GM21717 (cell line): ENCODE measurements at regions not wholly inside any gene's neighbourhood (a gene's known extent, or its start where the extent isn't known, plus 50 kb on each side); places are given as distances from the start of the nearest gene placed in this dataset.

Source experiments
- ATAC-seq: cut with Tn5 transposase; IDR thresholded peaks from one replicate; pipeline ENCODE4 v1.9.1; 2021; ENCODE audit warnings: mild to moderate bottlenecking, moderate library complexity; ENCODE audit not compliant: unreplicated experiment

GRCh38 chr2:163859951-163860350 lies 124.1 kb upstream of the FIGN start:
- ATAC-seq: no peak

GRCh38 chr2:163856941-163857340 lies 121.1 kb upstream of the FIGN start:
- no peak for ATAC-seq

DNA sequence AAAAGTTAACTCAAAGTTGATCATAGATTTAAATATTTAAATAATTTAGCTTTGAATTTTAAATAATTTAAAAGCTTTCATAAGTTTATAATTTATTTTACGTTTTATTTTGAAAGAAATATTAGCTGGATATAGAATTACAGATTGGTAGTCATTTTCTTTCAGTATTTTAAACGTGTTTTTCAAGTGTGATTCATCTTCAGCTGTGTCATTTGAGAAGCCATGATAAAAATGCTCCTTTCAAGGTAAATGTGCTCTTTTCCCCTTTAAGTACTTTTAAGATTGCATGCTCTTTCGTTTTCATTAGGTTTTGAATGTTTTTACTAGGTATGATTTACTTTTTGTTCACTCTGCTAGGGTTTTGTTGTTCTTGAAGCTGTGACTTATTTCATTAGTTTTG lies 116.8 kb upstream of the FIGN start:
- ATAC-seq: no peak

- ATAC-seq: no peak
Measured at GRCh38 chr2:163849756-163850435, 114.1 kb upstream of the FIGN start.

DNA sequence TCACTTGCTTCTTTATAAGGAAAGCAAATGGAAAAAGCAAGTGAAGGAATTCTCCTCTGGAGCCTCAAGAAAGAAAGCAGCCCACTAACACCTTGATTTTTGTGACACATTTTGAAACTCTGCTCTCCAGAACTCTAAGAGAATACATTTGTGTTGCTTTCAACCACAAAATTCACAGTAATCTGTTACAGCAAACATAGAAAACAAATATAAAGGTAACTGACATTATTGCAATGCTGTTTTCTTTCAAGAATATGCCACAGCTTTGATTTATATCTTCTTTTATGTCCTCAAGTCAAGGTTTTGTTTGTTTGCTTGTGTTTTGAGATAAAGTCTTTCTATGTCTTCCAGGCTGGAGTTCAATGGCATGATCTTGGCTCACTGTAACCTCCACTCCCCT lies 103.1 kb upstream of the FIGN start:
- no peak for ATAC-seq

DNA sequence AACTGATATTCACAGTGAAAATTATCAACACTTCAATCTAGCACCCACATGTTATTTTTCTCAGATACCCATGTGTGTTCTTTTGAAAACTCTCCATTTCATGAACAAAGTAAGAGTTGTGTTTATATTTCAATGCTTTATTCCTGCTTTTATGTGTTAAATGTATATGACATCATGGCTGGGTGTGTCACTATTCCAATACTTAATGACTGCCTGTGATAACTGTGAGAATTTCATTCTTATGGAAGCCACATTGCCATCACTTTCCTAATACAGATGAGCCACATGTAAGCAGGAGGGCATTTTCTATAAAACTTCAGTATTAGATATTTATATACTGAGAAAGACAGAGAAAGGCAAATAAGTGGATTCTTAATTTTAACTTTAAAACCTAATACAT lies 100.4 kb upstream of the FIGN start:
- no peak for ATAC-seq

- ATAC-seq: no peak
Measured at GRCh38 chr2:163834841-163835240, 99.0 kb upstream of the FIGN start.

- ATAC-seq: no peak
Measured at GRCh38 chr2:163834221-163834620, 98.4 kb upstream of the FIGN start.

DNA sequence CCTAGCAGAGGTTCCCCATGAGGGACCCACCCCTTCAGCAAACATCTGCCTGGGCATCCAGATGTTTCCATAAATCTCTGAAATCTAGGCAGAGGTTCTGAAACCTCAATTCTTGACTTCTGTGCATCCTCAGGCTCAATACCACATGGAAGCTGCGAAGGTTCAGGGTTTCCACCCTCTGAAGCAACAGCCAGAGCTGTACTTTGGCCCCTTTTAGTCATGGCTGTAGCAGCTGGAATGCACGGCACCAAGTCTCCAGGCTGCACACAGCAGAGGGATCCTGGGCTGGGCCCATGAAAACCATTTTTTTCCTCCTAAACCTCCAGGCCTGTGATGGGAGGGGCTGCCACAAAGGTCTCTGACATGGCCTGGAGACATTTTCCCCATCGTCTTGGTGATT lies 93.0 kb upstream of the FIGN start:
- no peak for ATAC-seq

GRCh38 chr2:163822033-163822432 lies 86.2 kb upstream of the FIGN start:
- no peak for ATAC-seq

GRCh38 chr2:163812926-163813520 lies 77.2 kb upstream of the FIGN start:
- no peak for ATAC-seq

DNA sequence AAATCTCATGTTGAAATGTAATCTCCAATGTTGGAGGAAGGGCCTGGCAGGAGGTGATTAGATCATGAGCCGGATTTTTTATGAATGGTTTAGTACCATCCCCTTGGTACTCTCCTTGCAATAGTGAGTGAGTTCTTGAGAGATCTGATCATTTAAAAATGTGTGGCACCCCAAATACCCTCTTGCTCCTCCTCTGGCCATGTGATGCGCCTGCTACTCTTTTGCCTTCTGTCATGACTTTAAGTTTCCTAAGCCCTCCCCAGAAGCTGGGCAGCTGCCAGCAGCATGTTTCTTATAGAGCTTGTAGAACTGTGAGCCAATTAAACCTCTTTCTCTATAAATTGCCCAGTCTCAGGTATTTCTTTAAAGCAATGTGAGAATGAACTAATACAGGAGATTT lies 72.6 kb upstream of the FIGN start:
- ATAC-seq: no peak

DNA sequence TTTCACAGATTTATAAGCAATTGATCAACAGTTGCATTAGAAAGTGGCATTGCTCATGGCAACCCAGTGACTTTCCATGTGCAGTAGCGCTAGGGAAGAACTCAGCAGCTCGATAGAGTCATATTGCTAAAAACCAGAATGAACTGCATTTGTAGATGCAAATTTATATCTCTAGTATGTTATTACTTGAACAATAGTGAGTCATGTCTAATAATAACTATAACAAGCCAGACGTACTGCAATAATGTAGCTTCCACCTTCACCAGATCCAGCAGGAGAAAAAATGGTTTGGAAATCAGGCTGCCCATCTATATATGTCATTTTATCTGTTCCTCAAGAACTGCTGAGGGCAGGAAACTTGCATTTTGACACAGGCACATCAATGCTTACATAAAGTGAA lies 66.5 kb upstream of the FIGN start:
- no peak for ATAC-seq

DNA sequence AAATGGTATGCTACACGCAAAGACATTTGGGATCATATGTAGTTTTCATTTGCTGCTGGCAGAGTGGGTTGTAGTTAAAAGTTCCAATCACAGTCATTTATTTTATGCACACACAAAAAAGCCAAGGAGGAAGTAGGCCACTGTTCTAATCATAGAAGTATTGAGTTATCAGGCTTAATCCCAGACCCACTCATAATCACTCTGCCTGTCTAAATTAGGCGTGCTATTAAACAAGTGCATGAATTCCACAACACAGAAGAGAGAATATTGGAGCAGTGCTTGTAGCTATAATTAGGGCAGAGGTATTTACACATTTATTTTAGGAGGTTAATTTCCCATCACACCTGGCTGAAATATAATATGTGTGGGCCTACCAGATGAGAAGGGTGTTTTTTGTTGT lies 65.7 kb upstream of the FIGN start:
- ATAC-seq: no peak

DNA sequence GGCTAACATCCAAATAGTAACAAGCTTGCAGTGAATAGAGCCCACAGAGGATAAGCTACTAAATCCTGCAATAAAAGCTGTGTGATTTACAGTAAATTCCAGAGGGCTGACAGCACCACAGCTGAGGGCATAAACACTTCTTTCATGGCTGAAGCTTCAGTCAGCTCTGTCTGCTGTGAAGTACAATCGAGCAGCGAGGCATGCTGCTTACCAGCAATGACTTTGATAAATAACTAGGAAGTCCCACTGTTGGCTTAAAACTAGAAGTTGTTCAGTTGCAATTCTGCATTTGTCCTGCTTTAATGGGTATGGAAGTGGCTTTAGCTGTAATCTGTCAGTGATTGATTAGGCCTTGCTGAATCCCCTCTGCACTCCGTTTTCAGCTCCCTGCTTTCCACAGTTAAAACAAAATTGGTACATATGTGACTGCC lies 65.2 kb upstream of the FIGN start:
- ATAC-seq: no peak

DNA sequence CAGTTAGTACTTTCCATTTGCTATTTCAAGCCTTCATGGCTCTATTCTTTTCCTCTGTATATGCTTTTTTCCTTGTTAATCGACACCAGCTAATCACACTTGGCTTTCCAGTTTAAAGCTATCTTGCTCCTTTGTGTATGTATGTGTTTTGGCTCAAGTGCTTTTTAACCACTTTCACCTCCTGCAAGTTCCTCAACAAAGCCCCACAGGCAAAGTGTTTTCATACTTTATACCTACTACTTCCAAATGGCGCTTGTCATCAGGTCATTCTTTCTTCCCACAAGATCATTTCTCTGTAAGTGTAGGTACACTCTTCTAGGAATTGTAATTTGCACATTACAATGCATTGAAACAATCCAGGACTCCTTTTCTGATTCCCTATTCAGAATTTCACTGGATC lies 64.0 kb upstream of the FIGN start:
- no peak for ATAC-seq

DNA sequence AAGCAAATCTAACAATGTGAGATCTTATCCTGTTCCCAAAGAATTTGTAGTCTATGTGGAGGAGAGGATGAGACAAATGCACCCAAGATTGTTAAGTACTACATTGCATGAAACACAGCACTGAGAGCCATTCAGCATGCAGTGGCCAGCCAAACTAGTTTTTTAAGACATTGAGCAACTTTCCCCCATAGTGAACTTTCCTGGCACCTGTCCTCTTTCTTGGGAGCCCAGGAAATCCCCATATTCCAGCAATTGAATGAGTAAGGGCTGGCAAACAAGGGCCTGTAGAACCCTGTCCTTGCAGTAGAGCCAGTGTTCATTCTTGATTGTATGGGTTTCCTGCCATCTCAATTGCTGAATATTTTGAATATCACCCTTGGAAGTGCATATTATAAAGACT lies 58.8 kb upstream of the FIGN start:
- ATAC-seq: no peak
